ENCODE measurements at regions not wholly inside any gene's neighbourhood (a gene's known extent, or its start where the extent isn't known, plus 50 kb on each side); places are given as distances from the start of the nearest gene placed in this dataset.

DNA sequence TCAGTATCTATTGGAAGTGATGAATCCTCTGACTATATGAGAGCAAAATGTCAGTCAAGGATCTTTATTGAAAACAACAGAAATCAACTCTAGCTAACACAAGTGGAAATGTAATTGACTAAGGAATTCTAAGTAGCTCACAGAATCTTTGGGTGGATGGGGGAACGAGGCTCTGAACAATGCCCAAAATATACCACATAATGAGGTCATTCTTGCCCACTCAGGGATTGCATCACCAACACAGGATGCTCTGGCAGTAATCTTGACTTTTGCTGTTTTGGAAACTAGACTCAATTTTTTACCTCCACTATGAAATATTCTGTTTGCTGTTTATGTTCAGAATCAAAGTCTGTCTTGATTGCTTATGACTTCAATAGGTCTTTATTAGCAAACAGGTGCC, 127.4 kb upstream of the UNC5C start:
- Histone ChIP-seq H2AFZ (ENCODE audit: insufficient read depth, low read depth, low read length, poor library complexity, severe bottlenecking) (no peak overlapping the region), H3K36me3 (replicated peaks in 1 of 2; ENCODE audit: control insufficient read depth in 1 of 2, insufficient read depth in 2 of 2, low read length in 2 of 2) (no peaks in the 10 kb centered on the region), H3K27me3 (ENCODE audit: control insufficient read depth in 2 of 2, insufficient read depth in 2 of 2, low read length in 2 of 2) (no peaks in the 10 kb centered on the region), H3K79me2 (ENCODE audit: insufficient read depth, low read length) (no peaks in the 10 kb centered on the region), H3K9me3 (replicated peaks in 1 of 2; ENCODE audit: control insufficient read depth in 1 of 2, insufficient read depth in 1 of 2, low read length in 2 of 2) (no peaks in the 10 kb centered on the region), H3K4me1 (ENCODE audit: control insufficient read depth in 1 of 2, insufficient read depth in 2 of 2, low read length in 2 of 2) (no peaks in the 10 kb centered on the region), H3K4me3 (replicated peaks in 1 of 3; ENCODE audit: low read depth in 2 of 3, low read length in 3 of 3) (no peak overlapping the region), H3K4me2 (replicated peaks; ENCODE audit: extremely low read depth, low read length, poor library complexity, severe bottlenecking) (no peak overlapping the region), H3K27ac (ENCODE audit: low read depth in 1 of 2, low read length in 2 of 2) (no peak overlapping the region), H4K20me1 (ENCODE audit: insufficient read depth, low read length) (no peaks in the 10 kb centered on the region), H3K9ac (ENCODE audit: insufficient read depth, low read length, poor library complexity, severe bottlenecking) (no peak overlapping the region)
- Mint-ChIP-seq H3K27me3 (ENCODE audit: low read depth in 3 of 3) (peaks cover 0 to 2% (median 2%) of the 10 kb centered on the region in 3 donors), H3K27ac (no peak overlapping the region), H3K4me3 (no peak overlapping the region), H3K36me3 (no peaks in the 10 kb centered on the region), H3K4me1 (no peaks in the 10 kb centered on the region), H3K9me3 (peaks cover 0 to 4% (median 3%) of the 10 kb centered on the region in 7 donors)
- intact Hi-C loops (cut with micrococcal nuclease) = no loop called here
- no peak for DNase-seq
- TF ChIP-seq, protein P1, sequence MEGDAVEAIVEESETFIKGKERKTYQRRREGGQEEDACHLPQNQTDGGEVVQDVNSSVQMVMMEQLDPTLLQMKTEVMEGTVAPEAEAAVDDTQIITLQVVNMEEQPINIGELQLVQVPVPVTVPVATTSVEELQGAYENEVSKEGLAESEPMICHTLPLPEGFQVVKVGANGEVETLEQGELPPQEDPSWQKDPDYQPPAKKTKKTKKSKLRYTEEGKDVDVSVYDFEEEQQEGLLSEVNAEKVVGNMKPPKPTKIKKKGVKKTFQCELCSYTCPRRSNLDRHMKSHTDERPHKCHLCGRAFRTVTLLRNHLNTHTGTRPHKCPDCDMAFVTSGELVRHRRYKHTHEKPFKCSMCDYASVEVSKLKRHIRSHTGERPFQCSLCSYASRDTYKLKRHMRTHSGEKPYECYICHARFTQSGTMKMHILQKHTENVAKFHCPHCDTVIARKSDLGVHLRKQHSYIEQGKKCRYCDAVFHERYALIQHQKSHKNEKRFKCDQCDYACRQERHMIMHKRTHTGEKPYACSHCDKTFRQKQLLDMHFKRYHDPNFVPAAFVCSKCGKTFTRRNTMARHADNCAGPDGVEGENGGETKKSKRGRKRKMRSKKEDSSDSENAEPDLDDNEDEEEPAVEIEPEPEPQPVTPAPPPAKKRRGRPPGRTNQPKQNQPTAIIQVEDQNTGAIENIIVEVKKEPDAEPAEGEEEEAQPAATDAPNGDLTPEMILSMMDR (IDR thresholded peaks at IDR 0.05) = no peak
- no CpG with 5 or more reads among the region's 1 CpG for WGBS (ENCODE audit: insufficient coverage)

DNA sequence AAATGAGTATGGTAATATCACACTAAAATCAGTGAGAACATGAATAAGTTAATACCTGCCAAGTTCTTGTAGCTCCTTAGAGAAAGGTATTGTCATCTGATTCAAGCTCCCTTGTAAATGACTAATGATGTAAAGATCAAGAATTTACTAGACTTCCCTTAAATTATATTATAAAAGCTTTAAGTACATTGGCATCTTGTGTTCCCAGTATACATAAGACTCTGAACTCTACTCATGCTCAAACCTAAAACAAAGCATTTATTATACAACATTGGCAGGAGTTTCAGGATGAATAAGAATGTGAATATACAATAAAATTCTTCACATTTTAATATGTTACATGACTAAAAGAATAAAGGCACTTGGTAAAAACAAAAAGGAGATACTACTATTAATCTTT, 126.8 kb upstream of the UNC5C start:
- intact Hi-C loops (cut with micrococcal nuclease) = no loop called here
- no peaks in the 10 kb centered on the region for H3K4me1 Mint-ChIP-seq
- DNase-seq = no peak
- Histone ChIP-seq H2AFZ (ENCODE audit: insufficient read depth, low read depth, low read length, poor library complexity, severe bottlenecking) (no peak overlapping the region), H3K36me3 (replicated peaks in 1 of 2; ENCODE audit: control insufficient read depth in 1 of 2, insufficient read depth in 2 of 2, low read length in 2 of 2) (no peaks in the 10 kb centered on the region), H3K9me3 (replicated peaks in 1 of 2; ENCODE audit: control insufficient read depth in 1 of 2, insufficient read depth in 1 of 2, low read length in 2 of 2) (no peaks in the 10 kb centered on the region), H3K27me3 (ENCODE audit: control insufficient read depth in 2 of 2, insufficient read depth in 2 of 2, low read length in 2 of 2) (no peaks in the 10 kb centered on the region), H3K4me1 (ENCODE audit: control insufficient read depth in 1 of 2, insufficient read depth in 2 of 2, low read length in 2 of 2) (no peaks in the 10 kb centered on the region), H3K79me2 (ENCODE audit: insufficient read depth, low read length) (no peaks in the 10 kb centered on the region), H3K9ac (ENCODE audit: insufficient read depth, low read length, poor library complexity, severe bottlenecking) (no peak overlapping the region), H3K4me3 (replicated peaks in 1 of 3; ENCODE audit: low read depth in 2 of 3, low read length in 3 of 3) (no peak overlapping the region), H3K27ac (ENCODE audit: low read depth in 1 of 2, low read length in 2 of 2) (no peak overlapping the region), H4K20me1 (ENCODE audit: insufficient read depth, low read length) (no peaks in the 10 kb centered on the region), H3K4me2 (replicated peaks; ENCODE audit: extremely low read depth, low read length, poor library complexity, severe bottlenecking) (no peak overlapping the region)
- no peak overlapping the region for H3K27ac Mint-ChIP-seq
- H3K27me3 Mint-ChIP-seq (ENCODE audit: low read depth in 3 of 3) = peaks cover 0 to 2% (median 2%) of the 10 kb centered on the region in 3 donors
- no peaks in the 10 kb centered on the region for H3K36me3 Mint-ChIP-seq
- TF ChIP-seq, protein P1 (IDR thresholded peaks at IDR 0.05) = no peak
- H3K9me3 Mint-ChIP-seq = peaks cover 0 to 4% (median 0%) of the 10 kb centered on the region in 7 donors
- no peak overlapping the region for H3K4me3 Mint-ChIP-seq
